Mammary epithelial cell (primary cell): ENCODE measurements at regions not wholly inside any gene's neighbourhood (a gene's known extent, or its start where the extent isn't known, plus 50 kb on each side); places are given as distances from the start of the nearest gene placed in this dataset.

Experiments used
- EZH2 ChIP-seq: IDR thresholded peaks from 2 replicates; pipeline ENCODE4 v1.6.1; 2012; ENCODE audit warnings: low read length, inconsistent platforms, borderline replicate concordance
- TF ChIP-seq, protein P1 (sequence below), 2 donors: IDR thresholded peaks in 1 of 2; conservative IDR thresholded peaks in 1 of 2; 2 replicates each; pipeline ENCODE4 v1.5.1; 2011 to 2012; ENCODE audit warnings: inconsistent platforms in 2 of 2, low read length in 2 of 2, mild to moderate bottlenecking in 2 of 2, control low read depth in 1 of 2, low read depth in 1 of 2; ENCODE audit not compliant: insufficient read depth in 1 of 2; ENCODE audit errors: extremely low read depth in 1 of 2

DNA sequence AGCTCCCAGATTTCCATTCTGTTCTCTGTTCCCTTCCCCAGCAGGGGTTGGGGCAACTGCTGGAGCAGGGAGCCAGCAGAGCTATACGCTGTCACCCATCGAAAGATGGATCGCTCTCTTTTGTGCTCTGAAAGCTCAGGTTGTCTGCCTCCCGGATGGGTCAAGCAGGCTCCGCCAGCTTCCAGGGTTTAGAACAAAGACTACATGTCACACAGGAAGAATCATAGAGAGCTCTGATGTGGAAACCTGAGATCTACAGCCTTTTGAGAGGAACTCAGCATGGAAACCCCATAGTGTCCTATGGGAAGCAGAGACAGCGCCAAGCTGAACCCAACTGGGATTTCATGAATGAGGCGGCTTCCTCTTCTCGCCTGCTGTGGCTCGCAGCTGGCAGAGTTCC lies 205.4 kb downstream of the HS3ST1 start:
- TF ChIP-seq, protein P1, sequence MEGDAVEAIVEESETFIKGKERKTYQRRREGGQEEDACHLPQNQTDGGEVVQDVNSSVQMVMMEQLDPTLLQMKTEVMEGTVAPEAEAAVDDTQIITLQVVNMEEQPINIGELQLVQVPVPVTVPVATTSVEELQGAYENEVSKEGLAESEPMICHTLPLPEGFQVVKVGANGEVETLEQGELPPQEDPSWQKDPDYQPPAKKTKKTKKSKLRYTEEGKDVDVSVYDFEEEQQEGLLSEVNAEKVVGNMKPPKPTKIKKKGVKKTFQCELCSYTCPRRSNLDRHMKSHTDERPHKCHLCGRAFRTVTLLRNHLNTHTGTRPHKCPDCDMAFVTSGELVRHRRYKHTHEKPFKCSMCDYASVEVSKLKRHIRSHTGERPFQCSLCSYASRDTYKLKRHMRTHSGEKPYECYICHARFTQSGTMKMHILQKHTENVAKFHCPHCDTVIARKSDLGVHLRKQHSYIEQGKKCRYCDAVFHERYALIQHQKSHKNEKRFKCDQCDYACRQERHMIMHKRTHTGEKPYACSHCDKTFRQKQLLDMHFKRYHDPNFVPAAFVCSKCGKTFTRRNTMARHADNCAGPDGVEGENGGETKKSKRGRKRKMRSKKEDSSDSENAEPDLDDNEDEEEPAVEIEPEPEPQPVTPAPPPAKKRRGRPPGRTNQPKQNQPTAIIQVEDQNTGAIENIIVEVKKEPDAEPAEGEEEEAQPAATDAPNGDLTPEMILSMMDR (conservative IDR thresholded peaks at IDR 0.05 in 1 of 2, IDR thresholded peaks at IDR 0.05 in 1 of 2; ENCODE audit: extremely low read depth in 1 of 2, insufficient read depth in 1 of 2, low read depth in 1 of 2, low read length in 2 of 2) = no peak
- no peak for TF ChIP-seq EZH2
